ENCODE measurements at regions not wholly inside any gene's neighbourhood (a gene's known extent, or its start where the extent isn't known, plus 50 kb on each side); places are given as distances from the start of the nearest gene placed in this dataset.

GRCh38 chr5:83889971-83890745 lies 169.5 kb upstream of the HAPLN1 start:
- ChIA-PET CTCF (no interaction called here), POLR2A (ENCODE audit: low non-redundant PET) (no interaction called here)
- DNase-seq (ENCODE audit: low spot score) = no peak
- H3K27ac ChIP-seq = no peak overlapping the region
- TF ChIP-seq, protein P1, sequence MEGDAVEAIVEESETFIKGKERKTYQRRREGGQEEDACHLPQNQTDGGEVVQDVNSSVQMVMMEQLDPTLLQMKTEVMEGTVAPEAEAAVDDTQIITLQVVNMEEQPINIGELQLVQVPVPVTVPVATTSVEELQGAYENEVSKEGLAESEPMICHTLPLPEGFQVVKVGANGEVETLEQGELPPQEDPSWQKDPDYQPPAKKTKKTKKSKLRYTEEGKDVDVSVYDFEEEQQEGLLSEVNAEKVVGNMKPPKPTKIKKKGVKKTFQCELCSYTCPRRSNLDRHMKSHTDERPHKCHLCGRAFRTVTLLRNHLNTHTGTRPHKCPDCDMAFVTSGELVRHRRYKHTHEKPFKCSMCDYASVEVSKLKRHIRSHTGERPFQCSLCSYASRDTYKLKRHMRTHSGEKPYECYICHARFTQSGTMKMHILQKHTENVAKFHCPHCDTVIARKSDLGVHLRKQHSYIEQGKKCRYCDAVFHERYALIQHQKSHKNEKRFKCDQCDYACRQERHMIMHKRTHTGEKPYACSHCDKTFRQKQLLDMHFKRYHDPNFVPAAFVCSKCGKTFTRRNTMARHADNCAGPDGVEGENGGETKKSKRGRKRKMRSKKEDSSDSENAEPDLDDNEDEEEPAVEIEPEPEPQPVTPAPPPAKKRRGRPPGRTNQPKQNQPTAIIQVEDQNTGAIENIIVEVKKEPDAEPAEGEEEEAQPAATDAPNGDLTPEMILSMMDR (conservative IDR thresholded peaks at IDR 0.05; ENCODE audit: low read depth) = no peak

DNA sequence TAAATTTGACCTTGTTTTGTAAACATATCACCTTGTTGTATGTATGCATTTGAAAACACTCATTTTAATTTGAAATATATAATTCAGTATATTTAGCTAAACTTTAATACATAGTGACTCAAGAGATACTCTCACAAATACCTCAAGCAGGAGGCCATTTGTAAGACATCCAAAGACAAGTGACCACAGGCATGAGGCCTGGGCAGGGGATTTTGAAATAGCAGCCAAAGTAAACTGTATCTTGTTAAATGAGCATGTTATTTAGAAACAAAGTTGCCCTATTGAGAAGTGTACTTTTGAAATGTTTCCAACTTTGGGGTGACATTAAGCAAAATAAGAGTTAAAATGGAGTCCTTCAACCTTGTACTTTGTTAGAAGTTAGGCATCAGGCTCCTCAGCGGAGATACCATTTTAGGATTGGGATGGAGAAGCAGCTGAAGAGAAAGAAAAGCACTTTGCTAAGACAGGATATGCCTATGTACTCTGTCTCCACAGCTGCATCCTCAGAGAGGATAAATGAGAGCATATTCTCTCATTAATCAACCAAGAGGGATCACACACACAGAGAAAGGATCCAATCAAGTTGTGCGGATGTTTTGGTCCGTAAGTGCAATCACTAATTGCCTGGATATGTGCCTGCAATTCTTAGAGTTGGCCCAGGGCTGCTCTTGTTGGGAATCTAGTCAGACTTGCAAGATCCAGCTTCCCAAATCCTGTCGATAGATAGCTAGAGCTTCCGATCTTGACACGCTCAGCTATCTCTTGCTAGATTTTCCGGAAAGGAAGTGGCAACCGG lies 157.5 kb upstream of the HAPLN1 start:
- POLR2A ChIA-PET (ENCODE audit: low non-redundant PET) = no interaction called here
- no peak overlapping the region for H3K27ac ChIP-seq
- TF ChIP-seq, protein P1 (conservative IDR thresholded peaks at IDR 0.05; ENCODE audit: low read depth) = no peak
- DNase-seq (ENCODE audit: low spot score) = no peak
- CTCF ChIA-PET = interaction anchor here (0.6 to 0.7 kb wide), 2 partner anchors 41 to 136 kb away, joined by 3 read pairs; no protein-coding TSS in a partner anchor

- no peak overlapping the region for H3K27ac ChIP-seq
- no peak for DNase-seq (ENCODE audit: low spot score)
- ChIA-PET CTCF (no interaction called here), POLR2A (ENCODE audit: low non-redundant PET) (no interaction called here)
- TF ChIP-seq, protein P1 (conservative IDR thresholded peaks at IDR 0.05; ENCODE audit: low read depth) = no peak
Measured at GRCh38 chr5:83871533-83872395, 151.1 kb upstream of the HAPLN1 start.

GRCh38 chr5:83866181-83866580 lies 145.5 kb upstream of the HAPLN1 start:
- ChIA-PET CTCF (no interaction called here), POLR2A (ENCODE audit: low non-redundant PET) (no interaction called here)
- no peak overlapping the region for H3K27ac ChIP-seq
- TF ChIP-seq, protein P1 (conservative IDR thresholded peaks at IDR 0.05; ENCODE audit: low read depth) = no peak
- no peak for DNase-seq (ENCODE audit: low spot score)

DNA sequence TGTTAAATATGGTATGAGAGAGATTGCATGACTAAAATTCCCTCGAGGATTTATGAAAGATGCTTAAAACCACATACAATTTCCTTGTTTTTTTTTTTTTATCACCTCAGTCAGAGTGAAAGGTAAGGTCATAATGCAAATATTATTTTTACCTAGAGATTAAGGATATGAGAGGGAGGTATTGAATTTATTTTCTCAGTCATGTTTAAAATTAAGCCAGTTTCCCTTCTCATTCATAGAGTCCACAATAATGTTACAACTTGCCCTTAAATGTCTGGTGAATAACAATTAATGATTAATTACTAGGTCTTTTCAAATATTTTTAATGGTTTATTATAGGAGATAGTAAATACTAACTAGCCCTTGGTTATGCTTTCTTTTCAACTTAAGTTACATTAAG lies 144.9 kb upstream of the HAPLN1 start:
- no peak overlapping the region for H3K27ac ChIP-seq
- TF ChIP-seq, protein P1 (conservative IDR thresholded peaks at IDR 0.05; ENCODE audit: low read depth) = no peak
- POLR2A ChIA-PET (ENCODE audit: low non-redundant PET) = no interaction called here
- no peak for DNase-seq (ENCODE audit: low spot score)
- CTCF ChIA-PET = no interaction called here

GRCh38 chr5:83864652-83865051 lies 144.0 kb upstream of the HAPLN1 start:
- no peak for DNase-seq (ENCODE audit: low spot score)
- H3K27ac ChIP-seq = no peak overlapping the region
- ChIA-PET POLR2A (ENCODE audit: low non-redundant PET) (no interaction called here), CTCF (no interaction called here)
- TF ChIP-seq, protein P1 (conservative IDR thresholded peaks at IDR 0.05; ENCODE audit: low read depth) = no peak

Data from RWPE1 (cell line).